H4 (cell line): ENCODE measurements at regions not wholly inside any gene's neighbourhood (a gene's known extent, or its start where the extent isn't known, plus 50 kb on each side); places are given as distances from the start of the nearest gene placed in this dataset.

Experiments used
- DNase-seq: peaks from one replicate; pipeline ENCODE4 v3.0.0-alpha.2; 2015; ENCODE audit warnings: low spot score

DNA sequence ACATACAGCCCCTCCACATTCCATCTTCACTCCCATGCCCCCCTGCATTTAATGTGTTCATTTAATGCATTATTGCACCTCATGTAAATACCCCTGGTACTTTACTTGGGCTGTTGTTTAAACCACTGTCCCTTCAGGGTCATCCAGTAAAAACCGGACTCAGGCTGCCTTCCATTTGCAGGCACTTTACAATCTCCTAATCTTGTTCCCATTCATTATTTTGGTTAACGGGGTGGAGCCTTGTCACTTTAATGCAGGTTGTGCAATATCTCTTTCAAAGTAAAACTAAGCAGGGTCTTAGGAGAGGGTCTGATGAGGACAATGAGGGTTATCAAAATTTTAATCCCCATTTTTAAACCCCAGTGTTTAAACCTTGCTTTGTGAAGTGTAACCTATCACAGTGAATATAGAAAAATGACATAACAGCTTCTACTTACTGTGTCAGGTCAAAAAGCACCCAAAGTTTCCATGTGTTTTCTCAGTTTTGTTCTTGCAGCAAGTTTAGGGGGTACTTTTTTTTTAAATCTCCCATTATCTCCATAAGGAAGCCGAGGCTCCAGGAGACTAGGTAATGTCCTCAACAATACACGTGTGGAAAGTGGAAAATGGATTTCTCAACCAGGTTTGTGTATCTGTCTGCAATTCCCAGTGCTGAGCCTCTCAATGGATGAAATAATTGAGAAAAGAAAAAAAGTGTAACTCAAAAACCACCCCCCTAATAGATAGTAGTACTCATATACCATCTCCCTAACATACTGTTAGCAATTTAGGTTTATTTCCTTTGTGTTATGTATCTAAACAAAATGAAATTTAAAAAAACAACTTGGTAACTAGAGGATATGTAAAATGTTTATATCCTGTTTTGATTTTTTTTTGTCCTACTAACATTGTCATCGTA, 54.2 kb upstream of the SPRY4 start:
- DNase-seq, result no peak

DNA sequence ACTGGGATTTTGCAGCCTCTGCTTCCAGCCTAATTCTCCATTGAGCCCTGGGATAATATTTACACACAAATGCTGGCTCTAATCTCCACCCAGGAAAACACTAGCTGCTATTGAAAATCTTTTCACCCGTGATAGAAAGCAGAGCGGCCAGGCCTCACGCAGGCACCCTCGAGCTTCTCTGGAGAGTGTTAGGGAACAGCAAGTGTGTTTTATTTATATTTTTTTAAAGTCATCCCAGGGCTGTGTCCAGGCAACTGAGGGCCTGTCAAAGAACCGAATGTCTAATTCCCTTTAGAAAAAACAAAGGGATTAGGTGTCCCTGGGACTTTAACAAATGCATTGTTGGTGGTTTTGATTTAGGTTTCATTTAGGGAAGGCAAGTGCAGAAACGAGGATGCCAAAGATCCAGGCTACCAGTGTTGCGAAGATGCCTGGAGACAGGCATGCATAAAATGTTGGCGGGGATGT, 51.2 kb upstream of the SPRY4 start:
- DNase-seq, result no peak
